ENCODE measurements at regions not wholly inside any gene's neighbourhood (a gene's known extent, or its start where the extent isn't known, plus 50 kb on each side); places are given as distances from the start of the nearest gene placed in this dataset.
"Not testable (repeated sequence)": the region's sequence is repeated elsewhere in the genome, so short reads cannot be mapped to it uniquely, and the experiment has no call there.

DNA sequence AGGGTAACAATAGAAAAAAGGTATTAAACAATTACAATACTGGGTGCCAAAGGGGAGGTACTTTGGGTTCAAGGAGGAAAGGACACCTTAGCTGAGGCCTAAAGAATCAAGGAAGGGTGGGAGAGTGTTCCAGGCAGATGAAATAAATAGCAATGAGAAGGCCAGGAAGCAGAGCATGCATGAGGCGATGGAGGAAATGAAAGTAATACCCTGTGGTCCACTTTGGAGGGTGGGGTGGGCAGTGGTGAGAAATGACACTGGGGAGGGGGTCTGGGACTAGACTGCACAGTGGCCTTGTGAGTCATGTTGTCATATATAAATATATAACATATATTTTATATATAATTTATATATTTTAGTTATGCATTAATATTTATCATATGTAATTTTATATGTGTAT lies 55.9 kb downstream of the BHLHE40 start:
- H3K4me3 ChIP-seq (ENCODE audit: low read length): no peak overlapping the region

DNA sequence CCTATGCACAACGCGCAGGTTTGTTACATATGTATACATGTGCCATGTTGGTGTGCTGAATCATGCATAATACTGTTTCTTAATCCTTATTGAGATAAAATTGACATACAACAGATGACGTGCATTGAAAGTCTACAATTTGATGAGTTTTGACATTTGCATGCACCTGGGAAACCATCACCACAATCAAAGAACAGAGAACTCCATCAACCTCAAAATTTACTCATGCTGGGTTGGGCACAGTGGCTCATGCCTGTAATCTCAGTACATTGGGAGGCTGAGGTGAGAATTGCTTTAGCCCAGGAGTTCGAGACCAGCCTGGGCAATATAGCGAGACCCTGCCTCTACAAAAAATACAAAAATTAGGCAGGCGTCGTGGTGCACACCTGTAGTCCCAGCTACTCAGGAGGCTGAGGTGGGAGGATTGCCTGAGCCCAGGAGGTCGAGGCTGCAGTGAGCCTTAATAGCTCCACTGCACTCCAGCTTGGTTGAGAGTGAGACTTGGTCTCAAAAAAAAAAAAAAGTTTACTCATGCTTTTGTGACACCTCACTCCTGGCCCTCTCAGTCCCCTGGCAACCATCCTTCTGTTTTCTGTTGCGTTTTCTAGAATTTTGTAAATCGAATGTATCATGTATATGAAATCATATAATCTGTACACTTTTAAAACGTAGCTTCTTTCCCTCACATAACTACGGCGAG lies 56.6 kb downstream of the BHLHE40 start:
- DNase-seq (ENCODE audit: low read depth, low spot score): no peak
- H3K4me3 ChIP-seq (ENCODE audit: low read length): no peak overlapping the region

More for the DNA sequence above, 55.9 kb downstream of the BHLHE40 start:
- DNase-seq (ENCODE audit: low read depth, low spot score): no peak

DNA sequence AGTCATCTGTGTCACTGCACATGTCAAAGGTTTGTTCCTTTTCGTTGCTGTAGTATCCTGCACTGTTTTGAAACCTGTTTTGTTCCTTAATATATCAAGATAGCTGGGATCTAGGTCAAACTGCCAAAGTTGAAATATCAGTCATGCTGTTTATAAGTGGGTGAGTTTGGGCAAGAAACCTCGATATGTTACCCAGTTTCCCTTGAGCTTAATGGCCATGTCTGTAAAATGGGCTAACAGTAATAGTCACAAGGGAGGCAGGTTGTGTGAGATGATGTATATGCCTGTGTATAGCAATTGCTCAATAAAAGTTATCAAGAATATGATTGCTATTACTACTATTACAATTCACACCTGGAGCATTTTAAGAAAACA lies 57.1 kb downstream of the BHLHE40 start:
- DNase-seq (ENCODE audit: low read depth, low spot score): no peak
- H3K4me3 ChIP-seq (ENCODE audit: low read length): no peak overlapping the region

DNA sequence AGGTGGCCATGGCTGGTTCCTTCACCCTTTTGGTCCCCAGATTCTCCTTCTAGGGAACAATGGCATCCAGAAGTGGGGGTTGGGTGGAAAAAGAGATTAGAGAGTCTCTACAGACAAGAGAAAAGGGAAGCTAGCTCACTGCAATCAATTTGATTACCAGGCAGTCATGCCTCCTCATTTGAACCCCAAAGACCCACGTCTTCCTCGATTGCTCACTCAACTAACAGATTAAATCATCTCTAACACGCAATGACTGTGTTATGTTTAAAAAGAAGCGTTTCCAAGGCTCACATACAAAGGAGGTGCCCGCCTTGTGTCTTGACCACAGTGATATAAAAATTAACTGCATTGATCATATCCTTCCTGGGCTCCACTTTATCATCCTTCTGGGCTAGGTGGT lies 57.6 kb downstream of the BHLHE40 start:
- DNase-seq (ENCODE audit: low read depth, low spot score): no peak
- H3K4me3 ChIP-seq (ENCODE audit: low read length): no peak overlapping the region

DNA sequence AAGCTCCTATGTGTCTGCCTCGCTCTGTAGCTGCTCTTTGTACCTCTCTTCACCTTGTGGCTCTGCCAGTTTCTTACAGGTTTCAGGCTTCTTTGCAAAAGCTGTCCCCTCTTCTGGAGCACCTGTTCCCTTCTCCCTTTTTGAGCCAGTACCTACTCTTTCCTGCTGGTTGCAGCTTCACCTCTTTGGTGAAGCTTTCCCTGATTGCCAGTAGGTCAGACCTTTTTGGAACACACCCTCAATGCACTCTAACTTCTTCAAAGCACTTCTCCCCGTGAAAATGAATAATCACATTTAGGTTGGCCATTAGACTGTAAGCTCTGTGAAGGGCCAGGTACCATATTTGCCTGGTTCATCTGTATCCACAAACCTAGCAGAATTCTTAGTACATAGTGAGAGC lies 60.3 kb downstream of the BHLHE40 start:
- DNase-seq (ENCODE audit: low read depth, low spot score): no peak
- H3K4me3 ChIP-seq (ENCODE audit: low read length): no peak overlapping the region

DNA sequence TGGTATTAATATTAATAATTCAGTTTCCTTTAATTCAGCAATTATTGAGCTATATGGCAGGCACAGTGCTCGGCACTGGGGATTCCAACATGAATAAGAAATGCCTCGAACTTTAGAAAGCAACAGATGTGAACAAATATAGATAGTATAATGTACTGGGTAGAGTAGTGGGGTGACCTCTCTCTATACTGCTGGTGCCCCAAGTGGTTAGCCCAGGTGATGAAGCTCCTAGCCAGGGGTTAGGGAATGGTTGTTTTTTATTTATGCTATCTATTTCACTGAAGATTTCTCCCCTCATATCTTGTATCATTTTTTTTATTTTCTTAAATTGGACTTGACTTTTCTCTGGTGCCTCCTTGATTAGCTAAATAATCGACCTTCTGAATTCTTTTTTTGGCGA lies 62.1 kb downstream of the BHLHE40 start:
- H3K4me3 ChIP-seq (ENCODE audit: low read length): no peak overlapping the region
- DNase-seq (ENCODE audit: low read depth, low spot score): no peak

DNA sequence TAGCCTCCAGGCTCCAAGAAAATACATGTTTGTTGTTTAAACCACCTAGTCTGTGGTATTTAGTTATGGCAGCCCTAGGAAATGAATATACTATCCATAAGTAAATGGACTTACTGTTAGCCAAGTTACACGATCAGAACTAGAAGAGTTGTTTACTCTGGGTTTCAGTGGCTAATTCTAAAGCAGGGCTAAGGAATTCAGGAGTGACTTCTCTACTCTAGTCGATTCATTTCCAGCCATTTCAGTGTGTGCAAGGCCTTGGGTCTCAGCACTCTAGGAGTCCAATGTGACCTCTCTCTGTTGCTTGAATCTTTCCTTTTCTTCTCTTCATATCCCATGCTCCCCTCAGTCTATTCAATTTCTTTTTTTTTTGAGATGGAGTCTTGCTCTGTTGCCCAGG lies 66.7 kb downstream of the BHLHE40 start:
- H3K4me3 ChIP-seq (ENCODE audit: low read length): no peak overlapping the region

DNA sequence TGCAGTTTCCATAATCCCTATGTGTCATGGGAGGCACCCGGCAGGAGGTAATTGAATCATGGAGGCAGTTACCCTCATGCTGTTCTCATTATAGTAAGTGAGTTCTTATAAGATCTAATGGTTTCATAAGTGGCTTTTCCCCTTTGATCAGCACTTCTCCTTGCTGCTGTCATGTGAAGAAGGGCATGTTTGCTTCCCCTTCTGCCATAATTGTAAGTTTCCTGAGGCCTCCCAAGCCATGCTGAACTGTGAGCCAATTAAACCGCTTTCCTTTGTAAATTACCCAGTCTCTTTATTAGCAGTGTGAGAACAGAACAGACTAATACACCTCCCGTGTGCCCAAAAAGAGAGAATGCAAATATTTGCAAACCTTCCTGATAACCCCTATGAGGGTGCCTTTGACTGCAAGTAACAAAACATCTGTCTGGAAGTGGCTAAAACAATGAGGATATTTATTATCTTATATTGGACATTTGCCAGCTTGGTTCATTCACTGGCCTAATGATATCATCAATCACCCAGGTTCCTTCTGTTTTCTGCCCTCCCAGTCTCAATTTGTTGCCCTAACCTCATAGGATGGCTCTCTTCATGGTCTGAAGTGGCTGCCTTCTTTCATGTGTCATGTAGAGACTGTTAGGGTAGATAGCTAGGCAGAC lies 68.7 kb downstream of the BHLHE40 start:
- DNase-seq (ENCODE audit: low read depth, low spot score): no peak
- H3K4me3 ChIP-seq (ENCODE audit: low read length): no peak overlapping the region

More for the DNA sequence above, 66.7 kb downstream of the BHLHE40 start:
- DNase-seq (ENCODE audit: low read depth, low spot score): no peak

DNA sequence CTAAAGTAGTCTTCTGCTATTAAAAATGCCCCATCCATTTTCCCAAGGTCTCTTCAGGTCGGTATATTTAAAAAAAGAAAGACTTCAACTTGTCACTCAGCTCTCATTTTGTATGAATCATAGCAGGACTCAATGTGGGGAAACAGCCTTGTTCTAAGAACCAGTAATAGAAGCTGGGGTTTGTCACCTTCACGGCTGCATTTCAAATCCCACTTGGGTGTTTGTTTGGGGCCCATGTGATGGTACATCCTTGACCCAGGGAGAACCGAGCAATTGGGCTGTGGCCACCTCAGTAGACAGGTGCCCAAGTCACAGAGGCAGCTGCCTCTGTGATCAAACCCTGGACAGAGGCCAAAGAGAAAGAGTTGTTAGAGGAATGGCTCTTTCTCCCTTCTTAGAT lies 70.3 kb upstream of the ARL8B start:
- H3K4me3 ChIP-seq (ENCODE audit: low read length): no peak overlapping the region
- DNase-seq (ENCODE audit: low read depth, low spot score): no peak

DNA sequence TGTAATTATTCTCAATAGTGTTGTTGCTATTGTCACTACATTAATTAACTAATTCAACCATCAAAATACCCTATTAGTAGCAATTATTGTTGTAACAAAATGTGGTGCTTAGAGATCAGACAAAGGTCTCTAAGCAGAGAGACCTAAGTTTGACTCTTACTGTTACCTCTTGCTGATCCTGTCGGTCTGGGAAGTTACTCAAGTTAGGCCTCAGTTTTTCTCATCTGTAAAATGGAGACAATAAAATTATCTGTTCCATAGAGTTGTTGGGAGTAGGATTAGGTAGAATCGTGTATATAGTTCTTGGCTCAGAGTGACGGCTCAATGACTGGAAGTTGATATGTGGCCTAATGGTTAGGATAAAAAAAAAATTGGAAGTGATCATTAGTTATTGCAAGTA lies 69.8 kb upstream of the ARL8B start:
- DNase-seq (ENCODE audit: low read depth, low spot score): no peak
- H3K4me3 ChIP-seq (ENCODE audit: low read length): no peak overlapping the region

DNA sequence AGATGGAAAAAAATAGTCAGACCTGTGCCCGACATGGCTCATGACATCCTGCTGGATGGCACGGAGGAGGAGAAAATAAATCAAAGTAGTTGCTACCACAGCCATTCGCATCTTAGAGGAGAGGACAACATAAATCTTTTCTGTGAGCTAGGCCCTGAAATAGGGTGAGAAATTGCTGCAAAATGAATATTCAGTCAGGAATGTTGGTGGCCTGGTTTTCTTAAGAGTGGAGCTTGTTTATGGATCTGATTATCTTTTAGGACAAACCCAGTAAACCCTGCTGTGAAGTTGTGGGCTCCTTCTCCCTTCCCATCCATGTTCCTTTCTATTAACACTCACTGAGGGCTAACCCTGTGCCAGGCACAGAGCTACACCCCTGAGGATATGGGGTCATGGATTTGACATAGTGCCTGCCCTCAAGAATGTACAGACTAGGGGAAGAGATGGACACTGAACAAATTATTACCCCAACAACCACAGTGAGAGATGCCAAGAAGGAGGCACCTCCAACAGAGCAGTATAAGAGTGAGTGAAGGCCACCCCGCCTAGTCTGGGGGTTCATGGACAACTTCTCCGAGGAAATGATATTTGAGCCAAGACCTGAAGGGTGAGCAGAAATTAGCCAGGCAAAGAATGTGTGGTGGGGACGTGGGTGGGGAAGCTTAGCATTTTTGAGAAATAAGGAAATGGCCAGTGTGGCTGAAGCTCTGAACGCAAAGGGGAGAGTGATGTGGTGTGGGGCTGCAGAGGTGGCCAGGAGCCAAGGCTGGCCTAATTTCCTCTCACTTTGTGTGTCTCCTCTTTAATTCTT lies 68.9 kb upstream of the ARL8B start:
- H3K4me3 ChIP-seq (ENCODE audit: low read length): no peak overlapping the region
- no peak for DNase-seq (ENCODE audit: low read depth, low spot score)

DNA sequence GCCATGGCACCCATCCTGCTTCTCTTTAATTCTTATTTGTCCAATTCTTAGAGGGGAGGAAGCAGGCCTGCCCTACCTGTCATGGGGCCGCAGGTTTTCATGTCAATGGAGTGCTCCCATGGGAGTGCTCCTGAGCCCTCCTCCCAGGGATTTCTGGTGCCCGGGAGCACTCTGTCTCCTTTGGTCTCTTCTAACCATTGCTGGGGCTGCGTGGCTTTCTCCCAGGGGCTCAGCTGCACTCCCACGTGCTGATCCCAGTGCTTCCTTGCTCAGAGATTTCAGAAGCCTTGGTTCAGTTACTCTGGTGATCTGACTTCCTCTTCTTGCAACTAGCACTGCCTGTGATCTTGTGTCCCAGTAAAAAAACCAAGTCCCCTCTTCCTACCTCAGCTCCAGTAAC lies 68.0 kb upstream of the ARL8B start:
- no peak for DNase-seq (ENCODE audit: low read depth, low spot score)
- H3K4me3 ChIP-seq (ENCODE audit: low read length): no peak overlapping the region

DNA sequence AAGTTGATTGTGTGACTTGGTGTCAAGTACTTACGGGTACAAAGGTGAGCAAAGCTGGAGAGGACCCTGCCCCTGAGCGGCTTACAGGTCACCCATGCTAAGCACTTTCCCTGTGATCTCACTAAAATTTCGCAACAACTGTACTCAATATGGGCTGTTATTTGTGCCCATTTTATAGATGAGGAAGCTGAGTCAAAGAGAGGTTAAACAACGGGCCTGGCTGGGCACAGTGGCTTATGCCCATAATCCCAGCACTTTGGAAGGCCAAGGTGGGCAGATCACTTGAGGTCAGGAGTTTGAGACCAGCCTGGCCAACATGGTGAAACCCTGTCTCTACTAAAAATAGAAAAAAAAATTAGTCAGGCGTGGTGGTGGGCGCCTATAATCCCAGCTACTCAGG lies 67.5 kb upstream of the ARL8B start:
- not testable (repeated sequence) for DNase-seq (ENCODE audit: low read depth, low spot score); H3K4me3 ChIP-seq (ENCODE audit: low read length)

DNA sequence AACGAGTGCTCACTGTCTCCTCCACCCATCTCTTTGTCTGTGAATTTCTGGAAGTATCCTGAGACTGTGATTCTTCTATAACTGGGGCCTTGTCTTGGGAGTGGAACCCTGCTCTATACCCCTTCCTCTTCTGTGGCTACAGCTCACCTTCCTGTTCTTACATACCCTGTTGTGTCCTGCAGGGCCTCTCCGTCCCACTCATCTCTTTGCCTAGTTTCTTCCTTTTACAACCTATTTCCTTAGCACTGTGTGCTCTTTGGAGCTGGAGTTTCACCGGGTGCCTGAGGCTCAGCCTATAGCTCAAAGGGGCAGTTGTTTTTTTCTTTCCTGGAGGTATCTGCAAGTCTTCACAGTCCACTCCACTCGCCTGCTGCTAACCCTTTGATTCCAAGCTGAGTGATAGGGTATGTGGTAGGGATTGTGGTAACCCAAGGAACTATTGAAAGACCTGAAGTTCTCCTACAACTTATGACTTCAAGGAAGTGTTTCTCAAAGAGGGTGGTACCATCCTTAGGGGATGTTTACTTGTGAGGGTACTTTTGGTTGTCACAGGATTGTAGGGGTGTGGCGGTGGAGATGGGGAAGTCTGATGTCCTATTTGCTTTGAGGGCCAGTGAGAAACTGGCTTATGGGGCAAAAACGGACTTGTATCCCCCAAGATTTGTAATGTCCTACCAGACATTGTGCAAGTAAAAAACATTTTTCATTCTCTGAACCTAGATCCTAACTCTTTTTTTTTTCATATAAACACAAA lies 66.6 kb upstream of the ARL8B start:
- peak; percentile 16 for DNase-seq (ENCODE audit: low read depth, low spot score)

DNA sequence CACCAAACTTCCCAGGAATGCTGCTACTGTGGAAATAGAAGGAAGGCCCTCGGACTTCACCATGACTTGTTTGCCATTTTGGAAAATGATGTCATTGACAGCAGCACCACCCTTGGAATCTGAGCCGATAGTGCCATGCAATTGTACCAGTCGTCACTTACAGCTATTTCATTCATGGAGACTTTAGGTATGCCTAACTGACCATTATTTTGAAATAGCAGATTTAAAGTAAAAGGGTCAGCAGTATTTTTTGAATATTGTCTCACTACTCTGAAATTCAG lies 66.0 kb upstream of the ARL8B start:
- no peak overlapping the region for H3K4me3 ChIP-seq (ENCODE audit: low read length)
- no peak for DNase-seq (ENCODE audit: low read depth, low spot score)

More for the DNA sequence above, 66.6 kb upstream of the ARL8B start:
- H3K4me3 ChIP-seq (ENCODE audit: low read length): no peak overlapping the region

DNA sequence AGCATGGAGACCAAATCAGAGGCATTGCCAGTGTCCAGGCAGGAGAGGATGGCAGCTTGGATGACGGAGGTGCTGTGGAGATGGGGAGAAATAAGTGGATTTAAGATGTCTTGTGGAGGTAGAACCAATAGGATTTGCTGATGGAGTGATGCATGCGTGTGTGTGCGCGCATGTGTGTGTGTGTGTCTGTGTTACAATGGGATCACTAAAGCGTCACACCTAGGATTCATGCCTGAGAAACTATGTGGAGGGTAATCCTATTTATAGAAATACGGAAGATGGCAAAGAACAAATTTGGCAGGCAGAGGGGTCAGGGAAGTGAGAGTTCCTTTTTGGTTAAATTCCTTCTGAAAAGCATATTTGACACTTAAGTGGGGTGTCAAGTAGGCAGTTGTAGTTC lies 64.8 kb upstream of the ARL8B start:
- no peak overlapping the region for H3K4me3 ChIP-seq (ENCODE audit: low read length)
- DNase-seq (ENCODE audit: low read depth, low spot score): no peak

DNA sequence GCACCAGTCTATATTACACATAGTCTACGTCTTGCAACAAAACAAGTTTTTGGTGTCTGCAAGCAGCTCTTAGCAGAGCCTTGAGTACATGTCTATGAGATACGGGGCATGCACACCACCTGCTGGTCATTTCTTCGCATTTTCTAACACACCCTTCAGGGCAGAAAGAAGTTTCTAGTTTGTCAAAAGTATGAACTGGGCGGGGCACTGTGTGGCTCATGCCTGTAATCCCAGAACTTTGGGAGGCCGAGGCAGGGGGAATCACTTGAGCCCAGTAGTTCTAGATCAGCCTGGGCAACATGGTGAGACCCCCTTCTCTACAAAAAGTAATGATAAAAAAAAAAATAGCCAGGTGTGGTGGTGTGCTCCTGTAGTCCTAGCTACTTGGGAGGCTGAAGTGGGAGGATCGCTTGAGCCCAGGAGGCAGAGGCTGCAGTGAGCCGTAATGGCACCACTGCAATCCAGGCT lies 64.2 kb upstream of the ARL8B start:
- H3K4me3 ChIP-seq (ENCODE audit: low read length): no peak overlapping the region
- DNase-seq (ENCODE audit: low read depth, low spot score): peak; percentile 82

DNA sequence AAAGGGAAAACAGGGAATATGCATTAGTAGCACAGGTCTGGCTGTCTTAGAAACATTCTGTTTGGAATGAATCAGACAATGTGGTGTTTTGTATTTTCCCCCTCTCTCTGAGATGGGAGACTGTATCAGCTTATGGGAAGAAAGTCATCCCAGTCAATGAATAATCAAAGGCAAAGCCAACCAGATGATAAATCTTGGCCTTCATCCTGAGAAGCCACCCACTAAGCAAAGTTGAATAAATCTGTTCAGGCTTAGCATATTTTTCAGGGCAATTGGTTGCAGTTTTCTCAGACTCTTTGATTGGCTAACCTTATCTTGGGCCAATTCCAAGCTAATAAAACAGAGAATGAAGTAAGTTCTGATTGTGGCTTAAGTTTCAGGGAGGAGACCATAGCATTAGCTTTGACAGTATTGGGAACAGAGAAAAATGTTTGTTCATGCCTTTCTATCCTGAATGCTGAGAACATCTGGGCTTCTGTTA lies 63.6 kb upstream of the ARL8B start:
- no peak overlapping the region for H3K4me3 ChIP-seq (ENCODE audit: low read length)
- DNase-seq (ENCODE audit: low read depth, low spot score): no peak

DNA sequence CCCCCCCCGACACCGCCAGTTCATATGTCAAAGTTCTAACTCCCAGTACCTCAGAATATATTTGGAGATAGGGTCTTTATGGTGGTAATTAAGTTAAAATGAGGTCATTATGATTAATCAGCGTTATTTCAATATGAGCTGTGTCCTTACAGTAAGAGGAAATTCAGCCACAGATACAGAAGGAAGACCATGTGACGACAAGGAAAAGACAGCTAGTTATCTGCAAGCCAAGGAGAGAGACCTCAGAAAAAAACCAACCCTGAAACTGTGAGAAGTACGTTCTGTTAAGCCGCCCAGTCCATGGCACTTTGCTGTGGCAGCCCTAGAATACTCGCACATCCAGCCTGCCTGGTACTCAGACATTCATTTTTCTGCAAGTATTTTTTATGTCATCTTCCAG lies 62.3 kb upstream of the ARL8B start:
- DNase-seq (ENCODE audit: low read depth, low spot score): no peak
- no peak overlapping the region for H3K4me3 ChIP-seq (ENCODE audit: low read length)

DNA sequence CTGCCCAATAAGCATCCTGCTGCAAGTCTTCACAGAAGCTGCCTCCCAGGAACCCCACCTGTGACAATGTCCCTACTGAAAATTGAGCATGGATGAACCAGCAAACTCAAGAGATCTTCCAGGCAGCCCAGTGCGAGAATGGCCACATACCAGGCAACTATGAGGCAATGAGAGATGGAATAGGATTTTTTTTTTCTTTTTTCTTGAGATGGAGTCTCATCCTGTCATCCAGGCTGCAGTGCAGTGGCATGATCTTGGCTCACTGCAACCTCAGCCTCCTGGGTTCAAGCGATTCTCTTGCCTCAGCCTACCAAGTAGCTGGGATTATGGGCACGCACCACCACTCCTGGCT lies 60.9 kb upstream of the ARL8B start:
- no peak overlapping the region for H3K4me3 ChIP-seq (ENCODE audit: low read length)
- no peak for DNase-seq (ENCODE audit: low read depth, low spot score)

All from Jurkat, Clone E6-1 (cell line).